ENCODE measurements at regions not wholly inside any gene's neighbourhood (a gene's known extent, or its start where the extent isn't known, plus 50 kb on each side); places are given as distances from the start of the nearest gene placed in this dataset.

GRCh38 chr9:107942291-107942690, 452.7 kb upstream of the KLF4 start:
- TF ChIP-seq CTCF (IDR thresholded peaks at IDR 0.05) (no peak), POLR2A (IDR thresholded peaks at IDR 0.05) (no peak)

All from adrenal gland (tissue), 5 donors.